ENCODE measurements at regions not wholly inside any gene's neighbourhood (a gene's known extent, or its start where the extent isn't known, plus 50 kb on each side); places are given as distances from the start of the nearest gene placed in this dataset.

DNA sequence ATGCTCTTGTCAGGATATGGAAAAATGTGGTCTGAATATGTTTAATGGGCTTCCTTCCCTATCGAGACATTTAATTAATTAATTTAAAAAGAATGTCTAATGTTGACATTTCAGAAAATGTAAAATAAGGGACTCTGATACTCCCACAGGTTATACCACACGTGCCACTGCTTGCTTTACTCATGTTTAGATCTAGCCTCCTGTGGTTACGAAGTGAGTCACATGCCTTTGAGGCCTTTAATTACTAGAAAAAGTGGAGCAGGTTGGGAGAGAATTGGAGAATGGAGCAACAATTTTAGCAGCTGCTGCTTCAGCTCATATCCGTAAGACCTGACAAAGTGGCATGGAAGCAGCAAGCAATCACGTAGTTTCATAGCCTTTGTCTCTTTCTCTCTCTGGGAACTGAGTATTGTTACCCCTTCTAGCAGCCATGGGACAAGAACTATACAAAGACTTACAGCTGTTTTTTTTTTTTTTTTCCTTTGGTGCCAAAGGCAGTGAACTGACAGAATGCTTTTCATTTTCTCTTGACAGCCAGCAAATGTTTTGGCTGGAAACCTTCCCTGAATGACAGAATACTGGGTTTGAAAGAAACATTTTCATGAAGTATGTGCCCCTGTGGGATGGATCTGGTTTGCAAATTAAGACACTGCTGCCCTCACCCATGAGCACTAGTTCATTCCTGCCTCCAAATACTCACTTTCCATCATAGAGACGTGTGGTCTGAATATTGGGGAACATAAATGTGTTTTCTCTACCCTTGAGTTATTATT lies 355.1 kb upstream of the PABPC5 start:
- TF ChIP-seq, protein P1, sequence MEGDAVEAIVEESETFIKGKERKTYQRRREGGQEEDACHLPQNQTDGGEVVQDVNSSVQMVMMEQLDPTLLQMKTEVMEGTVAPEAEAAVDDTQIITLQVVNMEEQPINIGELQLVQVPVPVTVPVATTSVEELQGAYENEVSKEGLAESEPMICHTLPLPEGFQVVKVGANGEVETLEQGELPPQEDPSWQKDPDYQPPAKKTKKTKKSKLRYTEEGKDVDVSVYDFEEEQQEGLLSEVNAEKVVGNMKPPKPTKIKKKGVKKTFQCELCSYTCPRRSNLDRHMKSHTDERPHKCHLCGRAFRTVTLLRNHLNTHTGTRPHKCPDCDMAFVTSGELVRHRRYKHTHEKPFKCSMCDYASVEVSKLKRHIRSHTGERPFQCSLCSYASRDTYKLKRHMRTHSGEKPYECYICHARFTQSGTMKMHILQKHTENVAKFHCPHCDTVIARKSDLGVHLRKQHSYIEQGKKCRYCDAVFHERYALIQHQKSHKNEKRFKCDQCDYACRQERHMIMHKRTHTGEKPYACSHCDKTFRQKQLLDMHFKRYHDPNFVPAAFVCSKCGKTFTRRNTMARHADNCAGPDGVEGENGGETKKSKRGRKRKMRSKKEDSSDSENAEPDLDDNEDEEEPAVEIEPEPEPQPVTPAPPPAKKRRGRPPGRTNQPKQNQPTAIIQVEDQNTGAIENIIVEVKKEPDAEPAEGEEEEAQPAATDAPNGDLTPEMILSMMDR (IDR thresholded peaks at IDR 0.05) = no peak
- no peak for TF ChIP-seq POLR2A (IDR thresholded peaks at IDR 0.05)
- no peaks in the 10 kb centered on the region for H3K4me1 ChIP-seq
- H3K27ac ChIP-seq = no peak overlapping the region
- no peaks in the 10 kb centered on the region for H3K27me3 ChIP-seq
- no peak overlapping the region for H3K4me3 ChIP-seq (replicated peaks in 1 of 3)
- no peaks in the 10 kb centered on the region for H3K9me3 ChIP-seq
- intact Hi-C loops (cut with DNase I) = no loop called here
- no peak for DNase-seq
- no peaks in the 10 kb centered on the region for H3K36me3 ChIP-seq
- 74 to 84% methylated on average over 6 of the region's 6 CpGs for WGBS, 2 donors

DNA sequence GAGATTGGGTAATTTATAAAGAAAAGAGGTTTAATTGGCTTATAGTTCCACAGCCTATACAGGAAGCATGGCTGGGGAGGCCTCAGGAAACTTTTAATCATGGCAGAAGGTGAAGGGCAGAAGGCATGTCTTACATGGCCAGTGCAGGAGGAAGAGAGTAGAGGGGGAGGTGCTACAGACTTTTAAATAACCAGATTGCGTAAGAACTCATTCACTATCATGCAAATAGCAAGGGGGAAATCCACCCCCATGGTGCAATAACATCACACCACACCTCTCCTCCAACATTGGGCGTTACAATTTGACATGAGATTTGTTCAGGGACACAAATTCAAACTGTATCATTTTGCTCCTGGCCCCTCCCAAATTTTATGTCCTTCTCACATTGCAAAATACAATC lies 353.8 kb upstream of the PABPC5 start:
- intact Hi-C loops (cut with DNase I) = no loop called here
- H3K4me3 ChIP-seq (replicated peaks in 1 of 3) = no peak overlapping the region
- no peaks in the 10 kb centered on the region for H3K4me1 ChIP-seq
- no peaks in the 10 kb centered on the region for H3K36me3 ChIP-seq
- TF ChIP-seq, protein P1 (IDR thresholded peaks at IDR 0.05) = no peak
- TF ChIP-seq POLR2A (IDR thresholded peaks at IDR 0.05) = no peak
- 95 to 96% methylated on average over 2 of the region's 2 CpGs for WGBS, 2 donors
- H3K27ac ChIP-seq = no peak overlapping the region
- H3K27me3 ChIP-seq = no peaks in the 10 kb centered on the region
- DNase-seq = no peak
- H3K9me3 ChIP-seq = no peaks in the 10 kb centered on the region

DNA sequence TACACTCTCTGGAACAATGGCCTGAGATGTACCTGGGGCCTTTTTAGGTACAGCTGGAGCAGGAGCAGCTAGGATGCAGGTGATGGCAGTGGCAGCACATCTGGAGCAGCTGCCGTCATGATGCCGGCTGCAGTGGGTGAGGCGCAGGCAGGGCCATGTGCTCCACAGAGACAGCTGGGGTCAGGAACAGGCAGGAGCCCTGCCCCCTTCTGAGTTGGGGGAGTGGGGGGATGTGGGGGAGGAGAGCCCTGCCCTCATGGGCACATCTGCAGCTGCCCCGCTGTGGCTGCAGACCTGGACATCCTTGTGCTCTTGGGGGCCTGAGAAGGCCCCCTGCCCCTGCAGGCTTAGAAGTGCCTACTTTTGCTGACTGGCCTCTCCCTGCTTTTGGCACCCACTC lies 352.8 kb upstream of the PABPC5 start:
- no CpG with 5 or more reads among the region's 4 CpGs for WGBS, 2 donors
- TF ChIP-seq, protein P1 (IDR thresholded peaks at IDR 0.05) = no peak
- no peak for TF ChIP-seq POLR2A (IDR thresholded peaks at IDR 0.05)
- no peak overlapping the region for H3K27ac ChIP-seq
- no peaks in the 10 kb centered on the region for H3K27me3 ChIP-seq
- H3K9me3 ChIP-seq = no peaks in the 10 kb centered on the region
- no peaks in the 10 kb centered on the region for H3K36me3 ChIP-seq
- H3K4me1 ChIP-seq = no peaks in the 10 kb centered on the region
- no peak for DNase-seq
- intact Hi-C loops (cut with DNase I) = no loop called here
- no peak overlapping the region for H3K4me3 ChIP-seq (replicated peaks in 1 of 3)

DNA sequence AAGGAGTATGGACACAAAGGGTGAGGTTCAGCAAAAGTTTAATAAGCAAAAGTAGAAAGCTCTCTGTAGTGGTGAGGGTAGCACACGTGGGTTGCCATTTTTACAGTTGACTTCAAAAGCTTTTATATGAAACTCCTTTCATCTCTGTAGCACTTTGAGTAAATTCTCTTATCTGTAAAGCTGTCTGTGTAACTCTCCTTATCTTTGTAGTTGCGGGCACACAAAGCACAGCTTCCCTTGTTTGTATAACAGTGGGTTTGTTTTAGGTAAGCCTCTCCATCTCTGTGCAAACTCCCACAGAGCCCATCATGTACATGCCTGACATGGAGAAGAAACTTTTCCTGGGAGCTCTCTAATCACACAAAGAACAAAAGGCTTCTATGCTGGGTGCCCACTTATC lies 325.9 kb upstream of the PABPC5 start:
- no peak overlapping the region for H3K27ac ChIP-seq
- H3K4me3 ChIP-seq (replicated peaks in 1 of 3) = no peak overlapping the region
- no peaks in the 10 kb centered on the region for H3K9me3 ChIP-seq
- no peaks in the 10 kb centered on the region for H3K36me3 ChIP-seq
- DNase-seq = no peak
- H3K27me3 ChIP-seq = no peaks in the 10 kb centered on the region
- no peak for TF ChIP-seq POLR2A (IDR thresholded peaks at IDR 0.05)
- TF ChIP-seq, protein P1 (IDR thresholded peaks at IDR 0.05) = no peak
- H3K4me1 ChIP-seq = no peaks in the 10 kb centered on the region
- intact Hi-C loops (cut with DNase I) = no loop called here
- 22 to 37% methylated on average over 2 of the region's 2 CpGs for WGBS, 2 donors

DNA sequence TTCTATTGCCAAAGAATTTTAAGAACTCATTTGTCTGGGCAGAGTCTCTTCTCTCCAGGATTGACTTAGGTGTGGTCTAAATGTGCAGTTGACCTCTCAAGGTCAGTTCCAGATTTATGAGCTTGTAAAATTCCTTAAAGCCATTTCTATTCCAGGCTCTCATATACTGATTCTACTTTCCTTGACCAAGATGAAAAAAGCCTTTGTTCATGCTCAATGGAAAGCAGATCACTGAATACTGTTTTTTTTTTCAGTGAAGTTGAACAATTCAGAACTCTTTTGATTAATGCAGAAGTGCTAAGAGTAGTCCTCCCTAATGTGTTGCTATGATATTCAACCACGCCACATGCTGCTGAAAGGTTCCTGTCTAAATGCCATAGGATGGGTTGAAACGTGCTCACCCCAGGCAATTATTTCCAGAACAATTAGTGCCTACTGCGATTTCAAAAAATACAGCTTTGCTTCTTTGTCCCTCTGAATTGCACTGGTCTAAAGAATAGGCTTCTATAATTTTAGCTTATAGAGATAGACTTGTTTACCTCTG lies 312.4 kb upstream of the PABPC5 start:
- Histone ChIP-seq H3K36me3 (no peaks in the 10 kb centered on the region), H3K27ac (no peak overlapping the region), H3K4me3 (replicated peaks in 1 of 3) (no peak overlapping the region), H3K9me3 (no peaks in the 10 kb centered on the region), H3K27me3 (no peaks in the 10 kb centered on the region), H3K4me1 (no peaks in the 10 kb centered on the region)
- no peak for TF ChIP-seq POLR2A (IDR thresholded peaks at IDR 0.05)
- TF ChIP-seq, protein P1 (IDR thresholded peaks at IDR 0.05) = no peak
- 75 to 87% methylated on average over 3 of the region's 3 CpGs for WGBS, 2 donors
- intact Hi-C loops (cut with DNase I) = no loop called here
- no peak for DNase-seq

Data from thyroid gland (tissue), 4 donors.